DOHH2 (cell line): ENCODE measurements at regions not wholly inside any gene's neighbourhood (a gene's known extent, or its start where the extent isn't known, plus 50 kb on each side); places are given as distances from the start of the nearest gene placed in this dataset.

Experiments
- H3F3A ChIP-seq: fragments of 200-600 bp; sonication (generic), shearing (Covaris generic); 2 replicates; pipeline ENCODE4 v1.6.0; 2016; ENCODE audit warnings: antibody characterized with exemption, mild to moderate bottlenecking; ENCODE audit not compliant: control insufficient read depth, insufficient read depth
- H3K27ac ChIP-seq: fragments of 200-600 bp; sonication (generic); 2 replicates; pipeline ENCODE4 v1.5.1; 2014; ENCODE audit warnings: low read depth, mild to moderate bottlenecking, low read length, moderate library complexity
- H3K27me3 ChIP-seq: fragments of 200-600 bp; sonication (generic); 2 replicates; pipeline ENCODE4 v1.6.1; 2014; ENCODE audit warnings: mild to moderate bottlenecking, low read length, mixed read lengths; ENCODE audit not compliant: control insufficient read depth
- H3K36me3 ChIP-seq: fragments of 200-600 bp; sonication (generic); 2 replicates; pipeline ENCODE4 v1.6.1; 2014; ENCODE audit warnings: mild to moderate bottlenecking, low read length, moderate library complexity, mixed read lengths; ENCODE audit not compliant: control insufficient read depth
- H3K4me1 ChIP-seq: fragments of 200-600 bp; sonication (generic); 2 replicates; pipeline ENCODE4 v1.6.1; 2014; ENCODE audit warnings: mild to moderate bottlenecking, low read length, mixed read lengths; ENCODE audit not compliant: control insufficient read depth
- H3K4me2 ChIP-seq: fragments of 200-600 bp; sonication (generic); 2 replicates; pipeline ENCODE4 v1.6.0; 2014; ENCODE audit warnings: mild to moderate bottlenecking, low read length, moderate library complexity
- H3K4me3 ChIP-seq: fragments of 200-600 bp; sonication (generic); 2 replicates; pipeline ENCODE4 v1.5.1; 2014; ENCODE audit warnings: mild to moderate bottlenecking, low read length, mixed read lengths
- H3K79me2 ChIP-seq: fragments of 200-600 bp; sonication (generic); 2 replicates; pipeline ENCODE4 v1.6.1; 2014; ENCODE audit warnings: mild to moderate bottlenecking, low read length, mixed read lengths; ENCODE audit not compliant: control insufficient read depth
- H3K9me2 ChIP-seq: fragments of 200-600 bp; sonication (generic); replicated peaks from 2 replicates; pipeline ENCODE4 v1.6.1; 2014; ENCODE audit warnings: mild to moderate bottlenecking, low read length, mixed read lengths; ENCODE audit not compliant: control insufficient read depth
- H3K9me3 ChIP-seq: fragments of 200-600 bp; sonication (generic); 2 replicates; pipeline ENCODE4 v1.6.1; 2014; ENCODE audit warnings: antibody characterized with exemption, low read length, mixed read lengths; ENCODE audit not compliant: control insufficient read depth, insufficient read depth
- H4K20me1 ChIP-seq: fragments of 200-600 bp; sonication (generic); 2 replicates; pipeline ENCODE4 v1.6.0; 2014; ENCODE audit warnings: low read depth, mild to moderate bottlenecking, antibody characterized with exemption, low read length, moderate library complexity; ENCODE audit not compliant: control insufficient read depth, insufficient read depth
- EZH2phosphoT487 ChIP-seq: fragments of 200-600 bp; sonication (generic); IDR thresholded peaks from 2 replicates; pipeline ENCODE4 v1.6.1; 2017; ENCODE audit warnings: borderline replicate concordance, mild to moderate bottlenecking, antibody characterized with exemption, low read length, moderate library complexity, mixed read lengths
- TF ChIP-seq, protein P1 (sequence below): fragments of 200-600 bp; sonication (generic); IDR thresholded peaks from one replicate; pipeline ENCODE4 v1.5.1; 2014; ENCODE audit warnings: antibody characterized with exemption, mild to moderate bottlenecking, low read depth, low read length; ENCODE audit not compliant: poor library complexity, severe bottlenecking

DNA sequence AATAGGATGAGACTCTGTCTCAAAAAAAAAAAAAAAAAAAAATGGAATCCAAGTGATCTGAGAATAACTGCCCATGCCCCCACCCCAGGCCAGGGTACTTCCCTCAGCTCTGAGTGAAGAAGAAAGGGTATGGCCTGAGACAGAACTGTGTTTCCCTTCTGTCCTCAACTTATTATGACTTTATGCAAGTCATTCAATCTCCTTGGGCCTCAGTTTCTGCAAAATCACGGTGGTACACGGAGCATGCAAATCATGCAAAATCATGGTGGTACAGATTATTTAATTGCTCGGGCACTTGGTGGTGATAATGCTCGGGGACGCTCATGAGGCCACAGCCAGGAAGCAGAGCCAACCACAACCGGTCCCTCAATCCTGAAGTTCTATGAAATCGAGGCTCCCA, 56.5 kb upstream of the TBX3 start:
- no peaks in the 10 kb centered on the region for H3K27me3 ChIP-seq

DNA sequence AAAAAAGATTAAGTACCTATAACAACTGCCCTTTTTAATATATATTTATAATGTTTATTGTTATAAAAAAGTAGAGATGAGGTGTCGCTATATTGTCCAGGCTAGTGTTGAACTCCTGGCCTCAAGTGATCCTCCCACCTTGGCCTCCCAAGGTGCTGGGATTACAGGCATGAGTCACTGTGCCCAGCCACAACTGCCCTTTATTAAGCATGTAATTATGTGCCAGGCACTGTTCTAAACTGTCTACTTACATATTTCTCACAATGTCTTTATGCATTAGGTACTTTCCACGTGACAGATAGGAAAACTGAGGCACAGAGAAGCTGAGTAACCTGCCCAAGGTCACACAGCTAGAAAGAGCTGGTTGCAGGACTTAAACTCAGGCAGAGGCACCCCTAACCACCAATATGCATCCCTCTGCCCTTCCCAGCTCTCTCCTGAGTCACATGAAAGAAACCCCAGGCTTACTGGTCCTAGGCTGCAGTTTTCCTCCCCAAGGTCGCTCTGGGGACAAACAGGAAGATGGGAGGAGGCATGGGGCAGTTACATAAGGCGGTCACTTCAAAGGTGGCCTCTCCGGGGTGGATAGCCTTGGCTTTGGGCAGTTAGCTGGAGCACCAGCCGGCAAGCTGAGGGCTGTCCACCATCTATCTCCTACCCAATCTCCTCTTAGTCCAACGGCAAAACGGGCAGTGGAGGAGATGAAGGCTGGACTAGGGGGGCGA, 54.6 kb upstream of the TBX3 start:
- Histone ChIP-seq H3K4me3 (no peak overlapping the region), H3K79me2 (no peaks in the 10 kb centered on the region), H3K9me3 (no peaks in the 10 kb centered on the region), H3K9me2 (no peaks in the 10 kb centered on the region), H3K27me3 (no peaks in the 10 kb centered on the region), H4K20me1 (no peaks in the 10 kb centered on the region), H3F3A (no peaks in the 10 kb centered on the region), H3K4me1 (no peaks in the 10 kb centered on the region), H3K27ac (no peak overlapping the region), H3K4me2 (no peak overlapping the region), H3K36me3 (no peaks in the 10 kb centered on the region)
- TF ChIP-seq, protein P1, sequence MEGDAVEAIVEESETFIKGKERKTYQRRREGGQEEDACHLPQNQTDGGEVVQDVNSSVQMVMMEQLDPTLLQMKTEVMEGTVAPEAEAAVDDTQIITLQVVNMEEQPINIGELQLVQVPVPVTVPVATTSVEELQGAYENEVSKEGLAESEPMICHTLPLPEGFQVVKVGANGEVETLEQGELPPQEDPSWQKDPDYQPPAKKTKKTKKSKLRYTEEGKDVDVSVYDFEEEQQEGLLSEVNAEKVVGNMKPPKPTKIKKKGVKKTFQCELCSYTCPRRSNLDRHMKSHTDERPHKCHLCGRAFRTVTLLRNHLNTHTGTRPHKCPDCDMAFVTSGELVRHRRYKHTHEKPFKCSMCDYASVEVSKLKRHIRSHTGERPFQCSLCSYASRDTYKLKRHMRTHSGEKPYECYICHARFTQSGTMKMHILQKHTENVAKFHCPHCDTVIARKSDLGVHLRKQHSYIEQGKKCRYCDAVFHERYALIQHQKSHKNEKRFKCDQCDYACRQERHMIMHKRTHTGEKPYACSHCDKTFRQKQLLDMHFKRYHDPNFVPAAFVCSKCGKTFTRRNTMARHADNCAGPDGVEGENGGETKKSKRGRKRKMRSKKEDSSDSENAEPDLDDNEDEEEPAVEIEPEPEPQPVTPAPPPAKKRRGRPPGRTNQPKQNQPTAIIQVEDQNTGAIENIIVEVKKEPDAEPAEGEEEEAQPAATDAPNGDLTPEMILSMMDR, result no peak

More for the DNA sequence above, 56.5 kb upstream of the TBX3 start:
- Histone ChIP-seq H3K4me1 (no peaks in the 10 kb centered on the region), H3K9me3 (no peaks in the 10 kb centered on the region), H4K20me1 (no peaks in the 10 kb centered on the region), H3F3A (no peaks in the 10 kb centered on the region), H3K4me3 (no peak overlapping the region), H3K27ac (no peak overlapping the region), H3K36me3 (no peaks in the 10 kb centered on the region), H3K9me2 (no peaks in the 10 kb centered on the region), H3K4me2 (no peak overlapping the region), H3K79me2 (no peaks in the 10 kb centered on the region)
- TF ChIP-seq, protein P1, result no peak
- no peak for TF ChIP-seq EZH2phosphoT487

GRCh38 chr12:114735680-114736374, 51.9 kb upstream of the TBX3 start:
- no peak overlapping the region for H3K4me3 ChIP-seq

More at GRCh38 chr12:114735680-114736374, 51.9 kb upstream of the TBX3 start:
- no peaks in the 10 kb centered on the region for H3K27me3 ChIP-seq
- TF ChIP-seq, protein P1, result no peak
- no peak for TF ChIP-seq EZH2phosphoT487
- H3K9me2 ChIP-seq, result no peaks in the 10 kb centered on the region
- no peak overlapping the region for H3K4me2 ChIP-seq
- H4K20me1 ChIP-seq, result no peaks in the 10 kb centered on the region
- no peak overlapping the region for H3K27ac ChIP-seq
- no peaks in the 10 kb centered on the region for H3F3A ChIP-seq
- no peaks in the 10 kb centered on the region for H3K79me2 ChIP-seq
- no peaks in the 10 kb centered on the region for H3K9me3 ChIP-seq
- H3K4me1 ChIP-seq, result no peaks in the 10 kb centered on the region
- no peaks in the 10 kb centered on the region for H3K36me3 ChIP-seq
